Bronchial epithelial cell (primary cell): ENCODE measurements at regions not wholly inside any gene's neighbourhood (a gene's known extent, or its start where the extent isn't known, plus 50 kb on each side); places are given as distances from the start of the nearest gene placed in this dataset.
"Not testable (repeated sequence)": the region's sequence is repeated elsewhere in the genome, so short reads cannot be mapped to it uniquely, and the experiment has no call there.

Experiments used
- DNase-seq: peaks from one replicate; pipeline ENCODE4 v3.0.0-alpha.2; 2010; ENCODE audit warnings: low read depth
- FAIRE-seq: peaks from 2 replicates; lab custom pipeline; 2011; peaks lifted over from hg19 to GRCh38; lab: Jason Lieb, UNC
- H3K27me3 ChIP-seq: 2 replicates; pipeline ENCODE4 v1.5.1; 2011; ENCODE audit warnings: low read length; ENCODE audit not compliant: control insufficient read depth, insufficient read depth
- H3K36me3 ChIP-seq: 2 replicates; pipeline ENCODE4 v1.5.1; 2011; ENCODE audit warnings: low read length; ENCODE audit not compliant: control insufficient read depth, insufficient read depth
- H3K4me3 ChIP-seq: 2 replicates; pipeline ENCODE4 v1.5.1; 2011; ENCODE audit warnings: mild to moderate bottlenecking, low read depth, low read length, control low read depth
- CTCF ChIP-seq: IDR thresholded peaks from 2 replicates; pipeline ENCODE4 v1.5.1; 2011; ENCODE audit warnings: mild to moderate bottlenecking, moderate library complexity, low read length, control low read depth, inconsistent platforms; ENCODE audit not compliant: insufficient read depth, severe bottlenecking

DNA sequence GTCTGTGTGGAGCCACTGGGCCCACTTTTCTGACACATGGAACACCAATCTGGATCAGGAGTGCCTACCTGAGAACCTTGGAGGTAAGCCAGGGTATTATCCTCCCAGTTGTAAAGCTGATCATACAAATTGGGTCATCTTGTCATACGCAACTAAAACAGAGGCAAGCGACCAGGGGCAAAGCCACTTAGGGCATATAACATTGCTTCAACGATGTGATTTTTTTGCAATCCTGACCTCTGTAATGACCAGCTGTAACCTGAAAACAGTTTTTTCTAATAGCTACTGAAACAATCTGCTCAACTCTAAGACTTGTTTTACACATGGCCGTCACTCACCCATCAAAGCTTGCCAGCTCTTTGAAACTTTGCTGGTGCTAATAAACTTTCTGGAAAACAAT is 261.5 kb upstream of the AGTR2 start:
- no peaks in the 10 kb centered on the region for H3K36me3 ChIP-seq
- no peak for TF ChIP-seq CTCF
- DNase-seq (no peak), FAIRE-seq (no peak)
- no peak overlapping the region for H3K4me3 ChIP-seq
- H3K27me3 ChIP-seq: no peaks in the 10 kb centered on the region

DNA sequence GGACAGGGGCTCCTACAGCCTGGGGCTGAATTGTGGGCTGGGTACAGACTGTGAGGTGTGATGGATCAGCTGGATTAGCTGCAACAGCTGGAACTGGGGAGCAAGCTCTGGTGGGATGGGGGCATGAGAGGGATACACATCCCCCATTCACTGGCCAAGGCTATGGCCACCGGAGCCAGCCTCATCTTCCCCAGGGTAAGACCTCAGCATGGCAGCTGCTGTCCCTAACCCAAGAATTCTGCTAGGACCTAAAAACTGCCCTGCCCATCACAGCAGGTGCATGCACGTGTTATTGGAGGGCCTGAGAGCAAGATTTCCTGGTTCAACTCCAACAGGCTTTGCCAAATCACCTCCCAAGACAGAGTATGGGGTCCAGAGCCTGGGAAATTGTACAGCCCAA is 258.6 kb upstream of the AGTR2 start:
- no peak for FAIRE-seq
- TF ChIP-seq CTCF: no peak
- no peak overlapping the region for H3K4me3 ChIP-seq
- no peak for DNase-seq
- H3K36me3 ChIP-seq: no peaks in the 10 kb centered on the region
- no peaks in the 10 kb centered on the region for H3K27me3 ChIP-seq

DNA sequence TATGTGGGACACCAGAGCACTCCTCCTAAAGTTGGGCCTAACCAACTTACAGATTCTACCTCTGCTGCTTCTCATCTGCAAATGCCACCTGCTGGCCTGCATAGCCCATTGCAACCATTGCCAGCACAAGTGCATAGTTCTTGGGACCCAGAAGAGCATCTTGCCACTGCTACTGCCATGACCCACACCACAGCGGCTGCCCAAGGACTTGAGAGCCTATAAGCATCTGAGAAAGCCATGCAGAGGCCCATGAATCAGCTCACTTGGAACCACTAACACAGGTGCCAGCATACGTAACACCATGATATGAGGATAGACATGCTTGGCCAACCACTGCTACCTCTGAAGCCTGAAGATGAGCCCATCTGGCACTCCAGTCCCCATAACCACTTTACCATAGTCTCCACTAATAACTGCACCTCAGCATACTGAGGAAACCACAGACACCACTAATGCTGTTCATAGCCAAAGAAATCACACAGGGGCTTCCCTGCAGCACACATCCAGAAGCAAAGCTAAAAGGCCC is 258.1 kb upstream of the AGTR2 start:
- no peak for TF ChIP-seq CTCF
- Histone ChIP-seq H3K36me3 (no peaks in the 10 kb centered on the region), H3K4me3 (no peak overlapping the region), H3K27me3 (no peaks in the 10 kb centered on the region)
- no peak for FAIRE-seq
- no peak for DNase-seq

DNA sequence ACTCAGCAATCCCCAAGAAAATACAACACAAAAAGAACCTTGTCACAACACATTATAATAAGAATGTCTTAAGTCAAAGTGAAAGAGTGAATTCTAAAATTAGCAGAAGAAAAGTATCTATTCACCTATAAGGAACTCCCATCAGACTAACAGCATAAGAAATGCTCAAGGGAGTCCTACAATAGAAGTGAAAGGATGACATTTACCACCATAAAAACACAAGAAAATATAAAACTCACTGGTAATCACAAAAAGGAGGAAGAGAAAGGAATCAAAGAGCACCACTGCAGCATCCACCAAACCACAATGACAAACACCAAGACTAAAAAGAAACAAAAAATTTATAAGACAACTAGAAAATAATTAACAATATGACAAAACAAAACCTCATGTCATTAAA is 257.0 kb upstream of the AGTR2 start:
- H3K27me3 ChIP-seq: no peaks in the 10 kb centered on the region
- no peak for FAIRE-seq
- TF ChIP-seq CTCF: no peak
- DNase-seq: no peak
- H3K36me3 ChIP-seq: no peaks in the 10 kb centered on the region
- H3K4me3 ChIP-seq: no peak overlapping the region

DNA sequence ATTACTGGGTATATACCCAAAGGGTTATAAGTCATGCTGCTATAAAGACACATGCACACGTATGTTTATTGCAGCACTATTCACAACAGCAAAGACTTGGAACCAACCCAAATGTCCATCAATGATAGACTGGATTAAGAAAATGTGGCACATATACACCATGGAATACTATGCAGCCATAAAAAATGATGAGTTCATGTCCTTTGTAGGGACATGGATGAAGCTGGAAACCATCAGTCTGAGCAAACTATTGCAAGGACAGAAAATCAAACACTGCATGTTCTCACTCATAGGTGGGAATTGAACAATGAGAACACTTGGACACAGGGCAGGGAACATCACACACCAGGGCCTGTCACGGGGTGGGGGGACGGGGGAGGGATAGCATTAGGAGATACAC is 254.9 kb upstream of the AGTR2 start:
- not testable (repeated sequence) for H3K27me3 ChIP-seq, H3K36me3 ChIP-seq, H3K4me3 ChIP-seq, DNase-seq, FAIRE-seq

GRCh38 chrX:115929480-115929879 is 241.1 kb upstream of the AGTR2 start:
- TF ChIP-seq CTCF: no peak
- H3K4me3 ChIP-seq: no peak overlapping the region
- FAIRE-seq (no peak), DNase-seq (no peak)
- no peaks in the 10 kb centered on the region for H3K36me3 ChIP-seq
- H3K27me3 ChIP-seq: no peaks in the 10 kb centered on the region
